OCI-LY3 (cell line): ENCODE measurements at regions not wholly inside any gene's neighbourhood (a gene's known extent, or its start where the extent isn't known, plus 50 kb on each side); places are given as distances from the start of the nearest gene placed in this dataset.
A peak's percentile ranks its signal among the peaks of the same experiment; 100 is the strongest.

ENCODE experiments used
- H2AFZ ChIP-seq: fragments of 200-600, 300-600 bp; shearing (Covaris generic); 2 replicates; pipeline ENCODE4 v1.6.0; 2014; ENCODE audit warnings: antibody characterized with exemption, low read depth, low read length
- H3K27ac ChIP-seq: fragments of 200-600, 300-600 bp; sonication (generic); 2 replicates; pipeline ENCODE4 v1.5.1; 2014; ENCODE audit warnings: mild to moderate bottlenecking, low read length, moderate library complexity, mixed read lengths
- H3K27me3 ChIP-seq: fragments of 200-600, 300-600 bp; sonication (generic); 2 replicates; pipeline ENCODE4 v1.6.1; 2014; ENCODE audit warnings: low read depth, low read length, mixed read lengths
- H3K36me3 ChIP-seq: fragments of 200-600, 300-600 bp; sonication (generic); replicated peaks from 2 replicates; pipeline ENCODE3; 2014; ENCODE audit warnings: low read depth, low read length, mixed read lengths
- H3K4me1 ChIP-seq: fragments of 300-600, 200-600 bp; sonication (generic); 2 replicates; pipeline ENCODE4 v1.6.1; 2014; ENCODE audit warnings: low read length, mixed read lengths
- H3K4me2 ChIP-seq: fragments of 200-600, 300-600 bp; sonication (generic); 2 replicates; pipeline ENCODE4 v1.6.1; 2014; ENCODE audit warnings: low read length, mixed read lengths
- H3K4me3 ChIP-seq: fragments of 300-600, 200-600 bp; sonication (generic); 2 replicates; pipeline ENCODE4 v1.5.1; 2014; ENCODE audit warnings: antibody characterized with exemption, mild to moderate bottlenecking, low read length, moderate library complexity
- H3K79me2 ChIP-seq: fragments of 300-600, 200-600 bp; shearing (Covaris generic); 2 replicates; pipeline ENCODE4 v1.6.1; 2014; ENCODE audit warnings: mild to moderate bottlenecking, low read length, mixed read lengths
- H3K9ac ChIP-seq: fragments of 300-600, 200-600 bp; shearing (Covaris generic); 2 replicates; pipeline ENCODE4 v1.6.0; 2014; ENCODE audit warnings: mild to moderate bottlenecking, low read length, moderate library complexity
- H3K9me3 ChIP-seq: fragments of 200-600, 300-600 bp; shearing (Covaris generic); 2 replicates; pipeline ENCODE4 v1.6.1; 2014; ENCODE audit warnings: low read length, mixed read lengths; ENCODE audit not compliant: insufficient read depth
- H4K20me1 ChIP-seq: fragments of 200-600, 300-600 bp; sonication (generic); 2 replicates; pipeline ENCODE4 v1.6.1; 2016; ENCODE audit warnings: low read length, mixed read lengths; ENCODE audit not compliant: insufficient read depth
- CTCF ChIP-seq: fragments of 200-600, 300-600 bp; sonication (generic); IDR thresholded peaks from 2 replicates; pipeline ENCODE4 v1.5.1; 2014; ENCODE audit warnings: antibody characterized with exemption, low read length, low read depth
- EZH2phosphoT487 ChIP-seq: fragments of 200-600 bp; shearing (Covaris generic); IDR thresholded peaks from 2 replicates; pipeline ENCODE4 v1.6.1; 2018; ENCODE audit warnings: antibody characterized with exemption, mixed run types, low read depth

GRCh38 chr10:4569151-4569550, 256.9 kb upstream of the AKR1E2 start:
- H2AFZ ChIP-seq, result peak overlapping the region; percentile 83
- no peak overlapping the region for H3K27ac ChIP-seq
- peaks cover 9% of the 10 kb centered on the region; the same call in 1 of the 2 replicates for H3K4me1 ChIP-seq
- H3K4me3 ChIP-seq, result no peak overlapping the region
- peak overlapping the region; percentile 22 for H3K4me2 ChIP-seq
- no peaks in the 10 kb centered on the region for H3K79me2 ChIP-seq
- TF ChIP-seq CTCF (no peak), EZH2phosphoT487 (no peak)
- no peaks in the 10 kb centered on the region for H3K9me3 ChIP-seq
- no peaks in the 10 kb centered on the region for H4K20me1 ChIP-seq
- H3K27me3 ChIP-seq, result no peaks in the 10 kb centered on the region
- H3K36me3 ChIP-seq, result no peaks in the 10 kb centered on the region
- H3K9ac ChIP-seq, result no peak overlapping the region

GRCh38 chr10:4568731-4569130, 257.3 kb upstream of the AKR1E2 start:
- peaks cover 9% of the 10 kb centered on the region; the same call in 1 of the 2 replicates for H3K4me1 ChIP-seq
- no peaks in the 10 kb centered on the region for H3K9me3 ChIP-seq
- peak overlapping the region; percentile 83 for H2AFZ ChIP-seq
- no peak overlapping the region for H3K9ac ChIP-seq
- TF ChIP-seq EZH2phosphoT487 (no peak), CTCF (no peak)
- H3K79me2 ChIP-seq, result no peaks in the 10 kb centered on the region
- H3K4me3 ChIP-seq, result no peak overlapping the region
- peak overlapping the region; percentile 22 for H3K4me2 ChIP-seq
- no peaks in the 10 kb centered on the region for H4K20me1 ChIP-seq
- H3K27ac ChIP-seq, result no peak overlapping the region
- no peaks in the 10 kb centered on the region for H3K36me3 ChIP-seq
- no peaks in the 10 kb centered on the region for H3K27me3 ChIP-seq

DNA sequence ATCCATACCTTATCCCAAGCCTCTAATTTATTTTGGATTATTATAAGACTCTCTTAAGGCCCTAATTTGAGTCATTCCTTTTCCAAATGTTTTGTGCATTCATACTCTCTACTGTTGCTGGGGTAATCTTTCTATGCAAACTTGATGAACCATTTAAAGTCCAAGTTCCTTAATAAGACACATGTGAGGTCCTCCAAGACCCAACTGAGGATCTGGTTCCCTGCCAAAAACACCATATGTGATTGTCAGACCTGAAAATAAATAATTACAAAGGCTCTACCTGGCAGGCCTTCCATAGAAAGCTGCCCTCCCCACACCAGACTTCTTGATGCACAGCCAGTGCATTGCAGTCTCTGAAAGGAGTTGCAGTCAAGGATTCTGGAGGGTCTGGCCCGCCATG, 257.9 kb upstream of the AKR1E2 start:
- no peaks in the 10 kb centered on the region for H3K36me3 ChIP-seq
- H3K27me3 ChIP-seq, result no peaks in the 10 kb centered on the region
- H3K4me1 ChIP-seq, result peaks cover 9% of the 10 kb centered on the region; the same call in 1 of the 2 replicates
- no peaks in the 10 kb centered on the region for H3K9me3 ChIP-seq
- H3K79me2 ChIP-seq, result no peaks in the 10 kb centered on the region
- TF ChIP-seq EZH2phosphoT487, result no peak
- no peak for TF ChIP-seq CTCF
- H2AFZ ChIP-seq, result no peak overlapping the region; the same call in 1 of the 2 replicates
- no peaks in the 10 kb centered on the region for H4K20me1 ChIP-seq
- no peak overlapping the region for H3K9ac ChIP-seq
- no peak overlapping the region for H3K4me2 ChIP-seq
- no peak overlapping the region for H3K27ac ChIP-seq
- no peak overlapping the region for H3K4me3 ChIP-seq

DNA sequence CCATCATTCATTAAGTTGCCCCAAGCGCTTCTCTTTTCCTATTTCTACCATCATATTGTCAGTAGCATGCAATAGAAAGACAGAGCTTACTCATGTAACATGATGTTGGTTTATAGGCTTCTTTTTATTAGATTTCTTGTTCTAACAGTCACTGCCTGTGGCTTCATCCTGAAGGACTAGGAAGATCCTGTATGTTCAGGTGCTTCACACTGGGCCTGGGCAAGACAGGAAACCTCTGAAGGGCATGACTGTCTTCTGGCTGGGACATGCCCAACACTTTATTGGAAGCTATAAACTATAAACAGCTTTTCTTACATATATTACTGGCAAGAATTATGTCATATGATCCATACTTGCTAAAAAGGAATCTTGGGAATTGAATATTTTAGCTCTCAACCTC, 258.4 kb upstream of the AKR1E2 start:
- no peaks in the 10 kb centered on the region for H4K20me1 ChIP-seq
- H3K9ac ChIP-seq, result no peak overlapping the region
- H3K4me1 ChIP-seq, result peaks cover 9% of the 10 kb centered on the region; the same call in 1 of the 2 replicates
- no peaks in the 10 kb centered on the region for H3K9me3 ChIP-seq
- H3K27me3 ChIP-seq, result no peaks in the 10 kb centered on the region
- TF ChIP-seq EZH2phosphoT487 (no peak), CTCF (no peak)
- H3K36me3 ChIP-seq, result no peaks in the 10 kb centered on the region
- no peak overlapping the region for H3K27ac ChIP-seq
- H2AFZ ChIP-seq, result no peak overlapping the region
- H3K4me2 ChIP-seq, result no peak overlapping the region
- H3K79me2 ChIP-seq, result no peaks in the 10 kb centered on the region
- H3K4me3 ChIP-seq, result no peak overlapping the region
